ENCODE measurements at regions not wholly inside any gene's neighbourhood (a gene's known extent, or its start where the extent isn't known, plus 50 kb on each side); places are given as distances from the start of the nearest gene placed in this dataset.

GRCh38 chr2:219918254-219918653 lies 290.8 kb downstream of the SLC4A3 start:
- 0 to 100% (median 67%) methylated on average over 1 to 3 of the region's 3 CpGs; no CpG with 5 or more reads in 1 of the 10 experiments for WGBS, 10 experiments
- no peak for ATAC-seq (replicated peaks in 6 of 8)
- Histone ChIP-seq H3K27ac (no peak overlapping the region), H3K4me3 (no peak overlapping the region), H3K4me1 (replicated peaks in 1 of 2) (peaks cover 7 to 10% of the 10 kb centered on the region in 2 donors)
- in situ Hi-C loops (cut with MboI; ENCODE audit: low pct_unique_long_range_greater_than_20kb in 2 of 9, low sequenced_read_pairs in 9 of 9, unreplicated experiment in 9 of 9), result no loop called here

- Histone ChIP-seq H3K27ac (no peak overlapping the region), H3K4me1 (replicated peaks in 1 of 2) (peaks cover 7 to 10% of the 10 kb centered on the region in 2 donors), H3K4me3 (no peak overlapping the region)
- WGBS, 10 experiments, result 33 to 100% (median 75%) methylated on average over 1 to 4 of the region's 4 CpGs; no CpG with 5 or more reads in 1 of the 10 experiments
- peak in 2 of 8 experiments; percentile 26 to 30 for ATAC-seq (replicated peaks in 6 of 8)
- in situ Hi-C loops (cut with MboI; ENCODE audit: low pct_unique_long_range_greater_than_20kb in 2 of 9, low sequenced_read_pairs in 9 of 9, unreplicated experiment in 9 of 9), result no loop called here
Measured at GRCh38 chr2:219918944-219919343, 291.5 kb downstream of the SLC4A3 start.

- WGBS, 10 experiments, result 10 to 100% (median 65%) methylated on average over 1 to 4 of the region's 4 CpGs; no CpG with 5 or more reads in 4 of the 10 experiments
- Histone ChIP-seq H3K4me3 (no peak overlapping the region), H3K4me1 (replicated peaks in 1 of 2) (peaks cover 7 to 10% of the 10 kb centered on the region in 2 donors), H3K27ac (no peak overlapping the region)
- in situ Hi-C loops (cut with MboI; ENCODE audit: low pct_unique_long_range_greater_than_20kb in 2 of 9, low sequenced_read_pairs in 9 of 9, unreplicated experiment in 9 of 9), result no loop called here
- ATAC-seq (replicated peaks in 6 of 8), result peak in 1 of 8 experiments; percentile 19
Measured at GRCh38 chr2:219919506-219919905, 292.1 kb downstream of the SLC4A3 start.

- in situ Hi-C loops (cut with MboI; ENCODE audit: low pct_unique_long_range_greater_than_20kb in 2 of 9, low sequenced_read_pairs in 9 of 9, unreplicated experiment in 9 of 9), result no loop called here
- peak in 4 of 8 experiments; percentile 28 to 67 (median 58) for ATAC-seq (replicated peaks in 6 of 8)
- WGBS, 10 experiments, result 12 to 76% (median 67%) methylated on average over 1 to 5 of the region's 5 CpGs
- no peak overlapping the region for H3K4me3 ChIP-seq
- peaks cover 2 to 5% of the 10 kb centered on the region in 2 donors for H3K4me1 ChIP-seq (replicated peaks in 1 of 2)
- no peak overlapping the region for H3K27ac ChIP-seq
Measured at GRCh38 chr2:219929835-219930234, 302.4 kb downstream of the SLC4A3 start.

DNA sequence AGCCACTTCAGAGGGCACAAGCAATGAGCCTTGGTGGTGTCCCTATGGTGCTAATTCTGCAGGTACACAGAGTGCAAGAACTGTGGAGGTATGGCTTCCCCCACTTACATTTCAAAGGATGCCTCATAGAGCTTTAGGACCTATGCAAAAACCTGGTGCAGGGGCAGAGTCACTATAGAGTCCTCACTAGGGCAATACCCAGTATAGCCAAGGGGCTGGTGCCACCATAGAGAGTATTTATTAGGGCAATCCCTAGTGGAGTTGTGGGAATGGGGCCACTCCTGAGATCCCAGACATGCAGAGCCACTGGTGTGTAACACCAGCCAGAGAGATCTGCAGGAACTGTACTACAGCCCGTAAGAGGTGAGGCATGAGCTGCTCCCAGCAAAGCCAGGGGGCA lies 312.2 kb downstream of the SLC4A3 start:
- in situ Hi-C loops (cut with MboI; ENCODE audit: low pct_unique_long_range_greater_than_20kb in 2 of 9, low sequenced_read_pairs in 9 of 9, unreplicated experiment in 9 of 9), result no loop called here
- 60% methylated on average over 1 of the region's 1 CpG; no CpG with 5 or more reads in 9 of the 10 experiments for WGBS, 10 experiments
- H3K4me1 ChIP-seq (replicated peaks in 1 of 2), result no peaks in the 10 kb centered on the region
- no peak overlapping the region for H3K4me3 ChIP-seq
- no peak overlapping the region for H3K27ac ChIP-seq
- no peak for ATAC-seq (replicated peaks in 6 of 8)

DNA sequence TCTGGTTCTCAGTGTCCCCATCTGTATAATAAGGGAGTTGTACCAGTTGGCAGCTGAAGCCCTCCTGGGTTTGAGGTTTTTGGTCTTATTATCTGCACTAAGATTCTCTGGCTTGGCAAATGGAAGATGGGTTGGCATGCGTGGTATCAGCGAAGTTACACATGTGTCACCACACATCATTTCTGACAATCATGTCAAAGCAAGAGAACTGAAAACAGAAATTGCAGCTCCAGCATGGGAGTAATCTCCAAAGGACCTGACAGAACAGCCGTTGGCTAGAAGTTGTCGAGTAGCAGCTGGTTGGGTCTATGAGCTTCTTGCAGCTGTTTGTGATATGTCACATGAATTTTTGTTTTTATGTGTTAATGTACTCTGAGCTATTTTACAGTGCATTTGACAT lies 317.4 kb downstream of the SLC4A3 start:
- WGBS, 10 experiments, result 0 to 93% (median 82%) methylated on average over 1 to 4 of the region's 4 CpGs; no CpG with 5 or more reads in 2 of the 10 experiments
- H3K4me1 ChIP-seq (replicated peaks in 1 of 2), result no peaks in the 10 kb centered on the region
- no peak overlapping the region for H3K27ac ChIP-seq
- ATAC-seq (replicated peaks in 6 of 8), result no peak
- H3K4me3 ChIP-seq, result no peak overlapping the region
- in situ Hi-C loops (cut with MboI; ENCODE audit: low pct_unique_long_range_greater_than_20kb in 2 of 9, low sequenced_read_pairs in 9 of 9, unreplicated experiment in 9 of 9), result no loop called here

DNA sequence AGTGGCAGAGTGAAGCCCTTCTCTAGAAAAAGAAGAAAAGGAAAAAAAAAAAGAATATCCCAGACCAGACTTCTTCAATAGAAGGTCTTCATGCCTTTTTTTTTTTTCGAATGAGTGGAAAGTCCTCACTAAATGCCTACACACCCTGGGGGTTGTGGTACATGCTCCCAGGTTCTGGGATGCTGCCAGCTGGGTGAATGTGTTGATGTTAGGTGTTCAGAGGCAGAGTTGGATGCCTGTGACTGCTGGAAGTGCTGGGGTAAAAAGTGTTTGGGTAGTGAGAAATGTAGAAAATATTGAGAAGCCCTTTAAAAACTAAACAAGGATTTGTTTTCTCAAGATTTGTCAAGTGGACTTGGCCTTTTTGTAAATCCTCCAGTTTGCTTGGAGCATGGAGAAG lies 318.6 kb downstream of the SLC4A3 start:
- no peak for ATAC-seq (replicated peaks in 6 of 8)
- Histone ChIP-seq H3K27ac (no peak overlapping the region), H3K4me1 (replicated peaks in 1 of 2) (no peaks in the 10 kb centered on the region), H3K4me3 (no peak overlapping the region)
- 0 to 50% (median 31%) methylated on average over 1 of the region's 1 CpG; no CpG with 5 or more reads in 6 of the 10 experiments for WGBS, 10 experiments
- in situ Hi-C loops (cut with MboI; ENCODE audit: low pct_unique_long_range_greater_than_20kb in 2 of 9, low sequenced_read_pairs in 9 of 9, unreplicated experiment in 9 of 9), result no loop called here

DNA sequence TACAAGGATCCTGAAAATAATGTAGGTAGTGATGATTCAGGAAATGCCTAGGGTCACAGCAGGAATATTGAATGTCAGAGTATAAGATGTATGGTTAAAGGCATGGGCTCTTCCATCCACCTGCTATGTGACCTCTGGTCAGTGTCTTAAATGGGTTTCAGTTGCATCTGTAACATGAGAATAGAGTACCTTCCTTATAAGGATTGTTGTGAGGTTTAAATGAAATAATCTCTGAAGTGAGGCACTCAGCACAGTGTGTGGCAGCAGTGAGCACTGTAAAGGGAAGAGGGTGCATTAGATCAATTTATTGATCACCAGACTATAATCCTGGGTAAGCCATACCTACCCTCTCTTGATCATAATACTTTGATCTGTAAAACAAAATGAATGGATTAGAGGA lies 319.1 kb downstream of the SLC4A3 start:
- H3K4me1 ChIP-seq (replicated peaks in 1 of 2), result no peaks in the 10 kb centered on the region
- ATAC-seq (replicated peaks in 6 of 8), result no peak
- H3K27ac ChIP-seq, result no peak overlapping the region
- H3K4me3 ChIP-seq, result no peak overlapping the region
- in situ Hi-C loops (cut with MboI; ENCODE audit: low pct_unique_long_range_greater_than_20kb in 2 of 9, low sequenced_read_pairs in 9 of 9, unreplicated experiment in 9 of 9), result no loop called here

DNA sequence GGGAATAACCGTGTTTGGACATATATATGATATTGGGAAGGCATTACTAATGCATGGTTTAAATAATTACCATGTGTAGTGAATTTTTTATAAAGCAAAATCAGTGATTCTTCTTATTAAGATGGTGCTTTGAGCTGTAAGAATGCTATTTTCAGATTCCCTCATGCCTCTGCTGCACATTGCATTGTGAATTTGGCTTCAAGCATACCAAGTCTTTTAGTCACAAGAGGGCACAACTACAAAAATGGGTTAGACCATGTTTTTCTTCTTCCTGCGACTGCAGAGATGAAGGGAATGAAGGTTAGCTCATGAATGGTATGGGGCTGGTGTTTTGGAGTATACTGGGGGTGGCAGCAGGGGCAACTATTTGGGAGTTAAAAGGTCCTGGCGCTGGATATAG lies 320.1 kb downstream of the SLC4A3 start:
- H3K4me3 ChIP-seq, result no peak overlapping the region

GRCh38 chr2:219949053-219949452 lies 321.6 kb downstream of the SLC4A3 start:
- no peak for ATAC-seq (replicated peaks in 6 of 8)
- Histone ChIP-seq H3K4me1 (replicated peaks in 1 of 2) (no peaks in the 10 kb centered on the region), H3K4me3 (no peak overlapping the region), H3K27ac (no peak overlapping the region)
- 20 to 100% (median 72%) methylated on average over 1 to 3 of the region's 3 CpGs for WGBS, 10 experiments
- in situ Hi-C loops (cut with MboI; ENCODE audit: low pct_unique_long_range_greater_than_20kb in 2 of 9, low sequenced_read_pairs in 9 of 9, unreplicated experiment in 9 of 9), result no loop called here

More for the DNA sequence above, 320.1 kb downstream of the SLC4A3 start:
- Histone ChIP-seq H3K4me1 (replicated peaks in 1 of 2) (no peaks in the 10 kb centered on the region), H3K27ac (no peak overlapping the region)
- WGBS, 10 experiments, result 5 to 100% (median 84%) methylated on average over 1 to 3 of the region's 3 CpGs; no CpG with 5 or more reads in 1 of the 10 experiments
- in situ Hi-C loops (cut with MboI; ENCODE audit: low pct_unique_long_range_greater_than_20kb in 2 of 9, low sequenced_read_pairs in 9 of 9, unreplicated experiment in 9 of 9), result no loop called here
- ATAC-seq (replicated peaks in 6 of 8), result no peak

DNA sequence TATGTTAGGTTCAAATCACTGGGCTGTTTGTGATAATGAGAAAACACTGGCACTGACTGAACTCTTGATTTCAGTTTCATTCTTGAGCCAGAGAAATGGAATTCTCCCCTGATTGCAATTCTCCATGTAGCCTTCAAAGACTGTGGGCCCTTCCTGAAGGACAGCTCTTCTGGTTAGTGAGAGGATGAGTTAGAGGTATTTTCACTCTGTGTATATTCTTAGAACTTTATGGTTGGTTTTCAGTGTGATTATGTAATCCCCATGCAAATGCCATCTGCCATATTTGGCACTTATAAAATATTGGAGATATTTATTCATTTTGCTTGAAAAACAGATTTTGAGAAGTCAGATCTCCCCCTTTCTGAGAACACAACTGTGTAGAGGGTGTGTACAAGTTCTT lies 323.7 kb downstream of the SLC4A3 start:
- Histone ChIP-seq H3K27ac (no peak overlapping the region), H3K4me1 (replicated peaks in 1 of 2) (no peaks in the 10 kb centered on the region), H3K4me3 (no peak overlapping the region)
- in situ Hi-C loops (cut with MboI; ENCODE audit: low pct_unique_long_range_greater_than_20kb in 2 of 9, low sequenced_read_pairs in 9 of 9, unreplicated experiment in 9 of 9), result no loop called here
- peak in 2 of 8 experiments; percentile 27 to 55 for ATAC-seq (replicated peaks in 6 of 8)

GRCh38 chr2:219954331-219954730 lies 326.9 kb downstream of the SLC4A3 start:
- ATAC-seq (replicated peaks in 6 of 8), result no peak
- no peaks in the 10 kb centered on the region for H3K4me1 ChIP-seq (replicated peaks in 1 of 2)
- in situ Hi-C loops (cut with MboI; ENCODE audit: low pct_unique_long_range_greater_than_20kb in 2 of 9, low sequenced_read_pairs in 9 of 9, unreplicated experiment in 9 of 9), result no loop called here
- H3K4me3 ChIP-seq, result no peak overlapping the region
- no peak overlapping the region for H3K27ac ChIP-seq
- 0 to 100% (median 89%) methylated on average over 1 of the region's 1 CpG; no CpG with 5 or more reads in 4 of the 10 experiments for WGBS, 10 experiments

DNA sequence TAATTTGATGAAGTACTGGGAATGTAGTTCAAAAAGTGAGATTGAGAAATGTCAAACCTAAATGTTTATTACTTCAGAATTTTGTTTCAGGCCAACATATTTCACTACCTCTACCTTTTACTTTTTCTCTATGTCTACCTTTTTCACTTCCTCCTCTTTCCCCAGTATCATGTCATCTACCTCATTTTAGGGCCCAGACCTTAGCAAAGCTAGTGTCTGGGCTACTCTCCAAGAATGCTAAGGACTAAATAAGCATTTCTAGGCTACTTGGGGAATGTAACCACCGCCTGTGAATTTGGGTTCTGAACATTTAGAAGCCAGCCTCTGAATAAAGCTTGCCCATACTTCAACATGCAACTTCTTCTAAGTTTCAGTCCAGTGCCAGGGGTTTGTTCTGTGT lies 330.4 kb downstream of the SLC4A3 start:
- in situ Hi-C loops (cut with MboI; ENCODE audit: low pct_unique_long_range_greater_than_20kb in 2 of 9, low sequenced_read_pairs in 9 of 9, unreplicated experiment in 9 of 9), result no loop called here
- peak in 2 of 8 experiments; percentile 51 to 95 for ATAC-seq (replicated peaks in 6 of 8)
- 0 to 75% (median 0%) methylated on average over 1 of the region's 1 CpG; no CpG with 5 or more reads in 1 of the 10 experiments for WGBS, 10 experiments
- Histone ChIP-seq H3K4me3 (no peak overlapping the region), H3K4me1 (replicated peaks in 1 of 2) (no peaks in the 10 kb centered on the region), H3K27ac (no peak overlapping the region)

DNA sequence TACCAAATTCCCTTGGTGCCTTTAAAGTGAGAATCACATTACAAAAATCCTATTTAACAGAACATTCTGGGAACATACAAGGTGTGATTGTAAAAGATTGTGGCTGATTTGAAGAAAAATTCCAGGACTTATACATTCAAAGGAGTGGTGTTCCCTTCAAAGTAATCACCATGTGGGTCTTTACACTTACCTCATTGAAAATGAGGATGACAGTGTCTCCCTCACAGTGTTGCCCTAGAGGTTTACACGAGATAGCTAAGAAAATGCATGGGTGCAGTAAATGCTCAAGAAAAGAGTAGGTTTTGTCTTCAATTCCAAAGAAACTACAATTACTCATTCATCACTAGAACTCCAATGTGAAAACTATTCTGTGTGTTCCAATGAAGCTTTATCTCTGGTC lies 331.5 kb downstream of the SLC4A3 start:
- H3K27ac ChIP-seq, result no peak overlapping the region
- WGBS, 10 experiments, result 0 to 89% (median 40%) methylated on average over 1 of the region's 1 CpG; no CpG with 5 or more reads in 3 of the 10 experiments
- no peak overlapping the region for H3K4me3 ChIP-seq
- ATAC-seq (replicated peaks in 6 of 8), result no peak
- H3K4me1 ChIP-seq (replicated peaks in 1 of 2), result no peaks in the 10 kb centered on the region
- in situ Hi-C loops (cut with MboI; ENCODE audit: low pct_unique_long_range_greater_than_20kb in 2 of 9, low sequenced_read_pairs in 9 of 9, unreplicated experiment in 9 of 9), result no loop called here

All from motor neuron (in vitro differentiated cells).